ENCODE measurements at regions not wholly inside any gene's neighbourhood (a gene's known extent, or its start where the extent isn't known, plus 50 kb on each side); places are given as distances from the start of the nearest gene placed in this dataset.

DNA sequence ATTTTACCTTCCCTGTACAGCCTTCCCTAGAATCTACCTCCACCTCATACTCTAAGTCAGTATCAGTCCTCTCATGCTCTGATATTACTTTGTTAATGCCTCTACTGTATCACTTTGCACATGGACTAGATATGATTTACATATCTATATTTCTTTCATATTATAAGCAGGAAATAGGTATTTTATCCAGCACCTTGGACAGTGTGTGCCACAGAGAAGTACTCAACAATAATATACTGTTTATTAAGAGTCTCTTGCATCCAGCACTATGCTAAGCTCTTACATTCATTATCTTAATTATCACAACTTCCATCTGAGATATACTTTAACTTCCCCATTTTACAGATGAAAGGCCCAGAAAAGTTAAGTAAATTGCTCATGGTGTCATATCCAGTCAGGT, 247.9 kb upstream of the DAB1 start:
- no peaks in the 10 kb centered on the region for H3K27me3 ChIP-seq
- no peak overlapping the region for H3K27ac ChIP-seq
- TF ChIP-seq, protein P1, sequence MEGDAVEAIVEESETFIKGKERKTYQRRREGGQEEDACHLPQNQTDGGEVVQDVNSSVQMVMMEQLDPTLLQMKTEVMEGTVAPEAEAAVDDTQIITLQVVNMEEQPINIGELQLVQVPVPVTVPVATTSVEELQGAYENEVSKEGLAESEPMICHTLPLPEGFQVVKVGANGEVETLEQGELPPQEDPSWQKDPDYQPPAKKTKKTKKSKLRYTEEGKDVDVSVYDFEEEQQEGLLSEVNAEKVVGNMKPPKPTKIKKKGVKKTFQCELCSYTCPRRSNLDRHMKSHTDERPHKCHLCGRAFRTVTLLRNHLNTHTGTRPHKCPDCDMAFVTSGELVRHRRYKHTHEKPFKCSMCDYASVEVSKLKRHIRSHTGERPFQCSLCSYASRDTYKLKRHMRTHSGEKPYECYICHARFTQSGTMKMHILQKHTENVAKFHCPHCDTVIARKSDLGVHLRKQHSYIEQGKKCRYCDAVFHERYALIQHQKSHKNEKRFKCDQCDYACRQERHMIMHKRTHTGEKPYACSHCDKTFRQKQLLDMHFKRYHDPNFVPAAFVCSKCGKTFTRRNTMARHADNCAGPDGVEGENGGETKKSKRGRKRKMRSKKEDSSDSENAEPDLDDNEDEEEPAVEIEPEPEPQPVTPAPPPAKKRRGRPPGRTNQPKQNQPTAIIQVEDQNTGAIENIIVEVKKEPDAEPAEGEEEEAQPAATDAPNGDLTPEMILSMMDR (IDR thresholded peaks at IDR 0.05), result no peak
- H3K4me3 ChIP-seq, result no peak overlapping the region
- DNase-seq (ENCODE audit: low spot score), result no peak
- H3K36me3 ChIP-seq, result no peaks in the 10 kb centered on the region
- H3K4me1 ChIP-seq, result no peaks in the 10 kb centered on the region
- no peaks in the 10 kb centered on the region for H3K9me3 ChIP-seq

DNA sequence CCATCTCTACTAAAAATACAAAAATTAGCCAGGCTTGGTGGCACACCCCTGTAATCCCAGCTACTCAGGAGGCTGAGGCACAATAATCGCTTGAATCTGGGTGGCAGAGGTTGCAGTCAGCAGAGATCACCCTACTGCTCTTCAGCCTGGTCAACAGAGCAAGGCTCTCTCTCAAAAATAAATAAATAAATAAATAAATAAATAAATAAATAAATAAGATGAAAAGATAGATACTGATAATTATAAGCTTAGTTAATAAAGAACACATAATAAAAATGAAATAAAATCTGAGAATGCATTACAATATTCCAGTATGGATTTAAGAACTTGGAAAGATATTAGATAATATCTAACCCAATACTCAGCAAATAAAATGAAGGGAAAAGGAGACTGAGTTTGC, 235.9 kb upstream of the DAB1 start:
- H3K27me3 ChIP-seq, result no peaks in the 10 kb centered on the region
- no peaks in the 10 kb centered on the region for H3K9me3 ChIP-seq
- H3K36me3 ChIP-seq, result no peaks in the 10 kb centered on the region
- TF ChIP-seq, protein P1 (IDR thresholded peaks at IDR 0.05), result no peak
- no peak overlapping the region for H3K27ac ChIP-seq
- H3K4me3 ChIP-seq, result no peak overlapping the region
- H3K4me1 ChIP-seq, result no peaks in the 10 kb centered on the region
- no peak for DNase-seq (ENCODE audit: low spot score)

DNA sequence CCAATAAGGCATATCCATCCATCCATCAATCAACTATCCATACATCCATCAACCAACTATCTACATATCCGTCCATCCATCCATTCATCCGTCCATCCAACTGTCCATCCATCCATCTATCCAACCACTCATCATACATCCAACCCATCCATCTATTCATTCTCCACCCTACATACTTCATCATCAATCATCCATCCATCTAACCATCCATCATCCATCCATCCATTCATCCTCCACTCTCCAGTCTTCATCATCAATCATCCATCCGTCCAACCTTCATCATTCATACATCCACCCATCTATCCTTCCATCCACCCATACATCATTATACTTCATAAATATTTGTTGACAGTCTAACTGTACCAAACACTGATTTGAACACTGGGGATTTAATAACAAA, 231.3 kb upstream of the DAB1 start:
- Histone ChIP-seq H3K27ac (no peak overlapping the region), H3K4me1 (no peaks in the 10 kb centered on the region), H3K4me3 (no peak overlapping the region), H3K9me3 (peaks cover 0 to 3% of the 10 kb centered on the region in 2 donors), H3K36me3 (no peaks in the 10 kb centered on the region), H3K27me3 (no peaks in the 10 kb centered on the region)
- DNase-seq (ENCODE audit: low spot score), result no peak
- TF ChIP-seq, protein P1 (IDR thresholded peaks at IDR 0.05), result no peak

DNA sequence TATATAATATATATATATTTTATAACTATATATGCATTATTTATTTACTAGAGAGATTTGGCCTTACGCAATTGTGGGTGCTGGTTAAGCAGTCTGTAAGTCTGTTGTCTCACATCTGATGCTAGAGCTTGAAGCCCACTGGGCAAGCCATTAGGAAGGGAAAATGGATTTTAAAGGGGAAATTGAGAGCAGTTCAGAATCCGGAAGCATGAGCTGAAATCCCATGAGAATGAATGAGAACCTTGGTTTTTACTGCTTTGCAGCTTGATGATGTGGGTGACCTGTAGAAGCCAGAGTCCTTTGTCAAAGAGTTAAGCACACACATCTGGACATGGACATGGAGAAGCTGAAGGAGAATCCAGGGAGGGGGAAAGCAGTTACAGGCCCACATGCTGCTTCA, 220.8 kb upstream of the DAB1 start:
- no peaks in the 10 kb centered on the region for H3K4me1 ChIP-seq
- TF ChIP-seq, protein P1 (IDR thresholded peaks at IDR 0.05), result no peak
- no peak for DNase-seq (ENCODE audit: low spot score)
- no peaks in the 10 kb centered on the region for H3K36me3 ChIP-seq
- no peak overlapping the region for H3K4me3 ChIP-seq
- no peaks in the 10 kb centered on the region for H3K9me3 ChIP-seq
- no peaks in the 10 kb centered on the region for H3K27me3 ChIP-seq
- H3K27ac ChIP-seq, result no peak overlapping the region

DNA sequence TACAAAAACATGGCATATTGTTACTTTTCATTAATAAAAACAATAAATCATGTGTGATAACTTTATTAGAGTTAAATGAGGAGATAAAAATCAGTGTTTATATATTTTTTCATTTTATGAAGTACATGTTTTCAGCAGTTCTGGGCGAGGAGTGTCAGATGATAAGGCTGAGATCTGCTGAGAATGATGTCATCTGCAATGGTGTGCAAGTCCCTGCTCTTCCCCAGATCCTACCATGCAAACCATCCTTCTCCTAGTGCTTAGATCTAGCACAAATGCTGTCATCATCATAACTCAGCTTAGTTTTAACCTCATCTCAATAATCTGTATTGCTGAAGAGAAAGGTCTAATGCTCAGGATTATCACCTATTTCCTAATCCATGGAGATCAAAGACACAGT, 214.4 kb upstream of the DAB1 start:
- Histone ChIP-seq H3K27me3 (no peaks in the 10 kb centered on the region), H3K36me3 (no peaks in the 10 kb centered on the region), H3K4me3 (no peak overlapping the region), H3K9me3 (no peaks in the 10 kb centered on the region), H3K4me1 (no peaks in the 10 kb centered on the region), H3K27ac (no peak overlapping the region)
- DNase-seq (ENCODE audit: low spot score), result no peak
- TF ChIP-seq, protein P1 (IDR thresholded peaks at IDR 0.05), result no peak

DNA sequence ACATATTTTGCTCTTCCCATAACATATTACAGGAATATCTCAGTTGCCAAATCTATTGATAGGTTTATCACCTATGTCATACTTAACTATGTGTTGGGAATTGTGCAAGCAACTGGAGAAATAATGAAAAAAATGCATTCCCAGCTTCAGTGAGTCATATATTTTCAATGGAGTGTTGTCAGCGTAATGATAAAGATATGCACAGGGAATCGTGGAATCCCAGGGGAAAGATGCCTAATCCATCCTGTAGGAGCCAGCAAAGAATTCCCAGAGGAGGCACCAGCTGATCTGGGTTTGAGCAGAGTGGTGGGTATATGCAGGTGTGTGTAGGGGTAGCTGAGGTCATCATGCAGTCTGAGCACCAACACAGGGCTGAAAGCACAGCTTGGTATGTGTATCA, 213.3 kb upstream of the DAB1 start:
- TF ChIP-seq, protein P1 (IDR thresholded peaks at IDR 0.05), result no peak
- H3K27ac ChIP-seq, result no peak overlapping the region
- no peaks in the 10 kb centered on the region for H3K27me3 ChIP-seq
- no peak overlapping the region for H3K4me3 ChIP-seq
- H3K4me1 ChIP-seq, result no peaks in the 10 kb centered on the region
- no peaks in the 10 kb centered on the region for H3K9me3 ChIP-seq
- H3K36me3 ChIP-seq, result no peaks in the 10 kb centered on the region
- no peak for DNase-seq (ENCODE audit: low spot score)

All from right atrium auricular region (tissue), 2 donors.